Activated B cell treated with CpG ODN at 0.5 μM for 24 hours (primary cell): ENCODE measurements at regions not wholly inside any gene's neighbourhood (a gene's known extent, or its start where the extent isn't known, plus 50 kb on each side); places are given as distances from the start of the nearest gene placed in this dataset.

Source experiments
- ATAC-seq: fragments of 200-7000 bp; cut with Tn5 transposase; one replicate; pipeline ENCODE4 v1.10.0; 2021; ENCODE audit warnings: low read depth, mild to moderate bottlenecking, moderate library complexity
- CTCF ChIA-PET: fragments of 350-600 bp; sonication (Branson Sonifier 250); formaldehyde crosslinking; loops from one replicate; lab custom pipeline; 2021; ENCODE audit warnings: antibody characterized with exemption; lab: Charles Lee
- POLR2A ChIA-PET: fragments of 350-600 bp; sonication (Branson Sonifier 250); formaldehyde crosslinking; loops from one replicate; lab custom pipeline; 2021; ENCODE audit warnings: antibody characterized with exemption; lab: Charles Lee
- DNase-seq: peaks from one replicate; pipeline ENCODE4 v3.0.0; 2022
- H3K27ac Mint-ChIP-seq: one replicate; pipeline ENCODE4 v1.8.0; 2020; ENCODE audit warnings: mixed read lengths
- H3K27me3 Mint-ChIP-seq: one replicate; pipeline ENCODE4 v1.8.0; 2021; ENCODE audit warnings: mixed read lengths
- H3K36me3 Mint-ChIP-seq: one replicate; pipeline ENCODE4 v1.8.0; 2021; ENCODE audit warnings: low read depth, mixed read lengths
- H3K4me1 Mint-ChIP-seq: one replicate; pipeline ENCODE4 v1.8.0; 2021; ENCODE audit warnings: mixed read lengths
- H3K4me3 Mint-ChIP-seq: one replicate; pipeline ENCODE4 v1.8.0; 2020; ENCODE audit warnings: mild to moderate bottlenecking, mixed read lengths
- H3K9me3 Mint-ChIP-seq: one replicate; pipeline ENCODE4 v1.8.0; 2020; ENCODE audit warnings: mixed read lengths
- CTCF ChIP-seq: fragments of 200-600 bp; IDR thresholded peaks from one replicate; pipeline ENCODE4 v1.8.0; 2022; ENCODE audit warnings: antibody characterized with exemption, mild to moderate bottlenecking
- intact Hi-C: fragments of 100-400 bp; cut with micrococcal nuclease; formaldehyde crosslinking; loops from one replicate; pipeline ENCODE4 v1.15.1; 2024

- ChIA-PET CTCF (no interaction called here), POLR2A (no interaction called here)
- no peaks in the 10 kb centered on the region for H3K27me3 Mint-ChIP-seq
- TF ChIP-seq CTCF = no peak
- no peak for ATAC-seq
- no peak for DNase-seq
- no peaks in the 10 kb centered on the region for H3K36me3 Mint-ChIP-seq
- no peak overlapping the region for H3K27ac Mint-ChIP-seq
- no peak overlapping the region for H3K4me3 Mint-ChIP-seq
- peaks cover 5% of the 10 kb centered on the region for H3K9me3 Mint-ChIP-seq
- H3K4me1 Mint-ChIP-seq = no peaks in the 10 kb centered on the region
- intact Hi-C loops = no loop called here
Measured at GRCh38 chr6:165056292-165056691, 253.1 kb downstream of the C6orf118 start.

- ChIA-PET CTCF (no interaction called here), POLR2A (no interaction called here)
- no peak for DNase-seq
- H3K9me3 Mint-ChIP-seq = peaks cover 5% of the 10 kb centered on the region
- TF ChIP-seq CTCF = no peak
- H3K27ac Mint-ChIP-seq = no peak overlapping the region
- H3K36me3 Mint-ChIP-seq = no peaks in the 10 kb centered on the region
- intact Hi-C loops = no loop called here
- H3K27me3 Mint-ChIP-seq = no peaks in the 10 kb centered on the region
- H3K4me1 Mint-ChIP-seq = no peaks in the 10 kb centered on the region
- H3K4me3 Mint-ChIP-seq = no peak overlapping the region
- no peak for ATAC-seq
Measured at GRCh38 chr6:165055231-165055630, 254.2 kb downstream of the C6orf118 start.

GRCh38 chr6:165052561-165053480 lies 256.6 kb downstream of the C6orf118 start:
- H3K27me3 Mint-ChIP-seq = no peaks in the 10 kb centered on the region
- intact Hi-C loops = no loop called here
- ATAC-seq = no peak
- ChIA-PET CTCF (no interaction called here), POLR2A (no interaction called here)
- H3K27ac Mint-ChIP-seq = no peak overlapping the region
- no peaks in the 10 kb centered on the region for H3K4me1 Mint-ChIP-seq
- no peak overlapping the region for H3K4me3 Mint-ChIP-seq
- no peak for TF ChIP-seq CTCF
- no peaks in the 10 kb centered on the region for H3K36me3 Mint-ChIP-seq
- H3K9me3 Mint-ChIP-seq = peaks cover 7% of the 10 kb centered on the region
- DNase-seq = no peak

- no peak for TF ChIP-seq CTCF
- DNase-seq (no peak), ATAC-seq (no peak)
- no peaks in the 10 kb centered on the region for H3K36me3 Mint-ChIP-seq
- no peak overlapping the region for H3K4me3 Mint-ChIP-seq
- H3K27me3 Mint-ChIP-seq = no peaks in the 10 kb centered on the region
- CTCF ChIA-PET = no interaction called here
- intact Hi-C loops = no loop called here
- peaks cover 15% of the 10 kb centered on the region for H3K9me3 Mint-ChIP-seq
- POLR2A ChIA-PET = no interaction called here
- H3K27ac Mint-ChIP-seq = no peak overlapping the region
- no peaks in the 10 kb centered on the region for H3K4me1 Mint-ChIP-seq
Measured at GRCh38 chr6:165049362-165049761, 260.0 kb downstream of the C6orf118 start.

- ChIA-PET CTCF (no interaction called here), POLR2A (no interaction called here)
- Mint-ChIP-seq H3K27me3 (no peaks in the 10 kb centered on the region), H3K4me1 (no peaks in the 10 kb centered on the region), H3K4me3 (no peak overlapping the region), H3K36me3 (no peaks in the 10 kb centered on the region), H3K27ac (no peak overlapping the region), H3K9me3 (peaks cover 18% of the 10 kb centered on the region)
- no peak for DNase-seq
- no peak for ATAC-seq
- intact Hi-C loops = no loop called here
- no peak for TF ChIP-seq CTCF
Measured at GRCh38 chr6:165047952-165048351, 261.5 kb downstream of the C6orf118 start.
